OCI-LY7 (cell line): ENCODE measurements at regions not wholly inside any gene's neighbourhood (a gene's known extent, or its start where the extent isn't known, plus 50 kb on each side); places are given as distances from the start of the nearest gene placed in this dataset.

Experiments used
- BruUV-seq: library from RNA; stranded (reverse); fragments of 400-500 nt; replicated peaks from 2 replicates; lab custom pipeline; 2021; lab: Mats Ljungman, UMichigan
- CTCF ChIA-PET: fragments of 300-600 bp; sonication (Branson Sonifier 250); formaldehyde crosslinking; loops from one replicate; lab custom pipeline; 2022; ENCODE audit warnings: antibody characterized with exemption; ENCODE audit not compliant: unreplicated experiment; lab: Charles Lee
- POLR2A ChIA-PET: fragments of 300-600 bp; sonication (Branson Sonifier 250); formaldehyde crosslinking; loops from one replicate; lab custom pipeline; 2022; ENCODE audit warnings: antibody characterized with exemption; lab: Charles Lee
- DNase-seq: peaks from one replicate; pipeline ENCODE4 v3.0.0-alpha.2; 2015; ENCODE audit warnings: low spot score
- H2AFZ ChIP-seq: fragments of 200-600 bp; sonication (generic), shearing (Covaris generic); 2 replicates; pipeline ENCODE4 v1.6.1; 2014; ENCODE audit warnings: mild to moderate bottlenecking, antibody characterized with exemption, low read length, moderate library complexity
- H3K27ac ChIP-seq: fragments of 200-600 bp; sonication (generic); 2 replicates; pipeline ENCODE4 v1.5.1; 2014; ENCODE audit warnings: mixed run types, low read depth, mild to moderate bottlenecking, moderate library complexity, low read length, inconsistent platforms; ENCODE audit not compliant: poor library complexity, severe bottlenecking
- H3K36me3 ChIP-seq: fragments of 200-600 bp; sonication (generic); 2 replicates; pipeline ENCODE4 v1.6.1; 2014; ENCODE audit warnings: mild to moderate bottlenecking, antibody characterized with exemption, low read length, moderate library complexity, mixed read lengths; ENCODE audit not compliant: insufficient read depth
- H3K4me1 ChIP-seq: fragments of 200-600 bp; sonication (generic); 2 replicates; pipeline ENCODE4 v1.5.1; 2014; ENCODE audit warnings: mild to moderate bottlenecking, low read length; ENCODE audit not compliant: insufficient read depth, poor library complexity, severe bottlenecking
- H3K4me2 ChIP-seq: fragments of 200-600 bp; sonication (generic); 2 replicates; pipeline ENCODE4 v1.6.1; 2014; ENCODE audit warnings: mild to moderate bottlenecking, low read length
- H3K4me3 ChIP-seq: fragments of 200-600 bp; sonication (generic); 2 replicates; pipeline ENCODE4 v1.5.1; 2014; ENCODE audit warnings: mild to moderate bottlenecking, low read depth, low read length; ENCODE audit not compliant: poor library complexity, severe bottlenecking
- H3K79me2 ChIP-seq: fragments of 200-600 bp; sonication (generic); 2 replicates; pipeline ENCODE4 v1.6.1; 2016; ENCODE audit warnings: low read depth, mild to moderate bottlenecking, low read length, moderate library complexity, mixed read lengths; ENCODE audit not compliant: insufficient read depth
- H3K9me2 ChIP-seq: fragments of 200-600 bp; sonication (generic); 2 replicates; pipeline ENCODE4 v1.6.1; 2016; ENCODE audit warnings: mild to moderate bottlenecking, low read length, mixed read lengths; ENCODE audit not compliant: insufficient read depth
- H3K9me3 ChIP-seq: fragments of 200-600 bp; sonication (generic); 2 replicates; pipeline ENCODE4 v1.6.1; 2014; ENCODE audit warnings: mild to moderate bottlenecking, mixed run types, low read length, mixed read lengths
- H4K20me1 ChIP-seq: fragments of 200-600 bp; sonication (generic); 2 replicates; pipeline ENCODE4 v1.6.1; 2014; ENCODE audit warnings: mild to moderate bottlenecking, antibody characterized with exemption, low read length, moderate library complexity, mixed read lengths; ENCODE audit not compliant: insufficient read depth
- EZH2phosphoT487 ChIP-seq: fragments of 200-600 bp; sonication (generic); IDR thresholded peaks from 2 replicates; pipeline ENCODE4 v1.6.1; 2018; ENCODE audit warnings: low read depth, borderline replicate concordance, mild to moderate bottlenecking, mixed run types, antibody characterized with exemption, low read length, moderate library complexity, mixed read lengths
- intact Hi-C: fragments of 100-400 bp; cut with micrococcal nuclease; formaldehyde crosslinking; loops from one replicate; pipeline ENCODE4 v1.10.0; 2022; ENCODE audit not compliant: unreplicated experiment
- TF ChIP-seq, protein P1 (sequence below): fragments of 200-600 bp; sonication (generic); conservative IDR thresholded peaks from 2 replicates; pipeline ENCODE4 v1.5.1; 2014; ENCODE audit warnings: mild to moderate bottlenecking, antibody characterized with exemption, low read length, moderate library complexity, mixed read lengths

DNA sequence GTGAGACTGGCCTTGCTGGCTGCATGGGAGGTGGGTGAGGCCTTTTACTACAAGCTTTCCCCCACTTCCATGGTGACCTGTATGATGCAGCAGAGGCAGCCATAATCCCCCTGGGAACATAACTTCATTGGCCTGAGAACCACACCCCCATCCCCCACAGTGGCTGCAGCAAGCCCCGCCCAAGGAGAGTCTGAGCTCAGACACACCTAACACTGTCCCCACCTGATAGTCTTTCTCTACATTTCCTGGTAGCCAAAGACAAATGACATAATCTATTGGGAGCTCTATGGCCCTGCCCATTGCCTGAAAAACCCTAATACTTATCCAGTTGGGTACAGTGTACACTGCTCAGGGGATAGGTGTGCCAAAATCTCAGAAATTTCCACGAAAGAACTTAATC is 62.6 kb downstream of the GLUD2 start:
- CTCF ChIA-PET: no interaction called here
- H4K20me1 ChIP-seq: no peaks in the 10 kb centered on the region
- H3K79me2 ChIP-seq: no peaks in the 10 kb centered on the region
- H3K9me3 ChIP-seq: no peaks in the 10 kb centered on the region
- H2AFZ ChIP-seq: no peak overlapping the region
- no peak overlapping the region for H3K4me2 ChIP-seq
- no TSS peak for BruUV-seq
- H3K27ac ChIP-seq: no peak overlapping the region
- no peaks in the 10 kb centered on the region for H3K9me2 ChIP-seq
- H3K4me1 ChIP-seq: no peaks in the 10 kb centered on the region
- no peaks in the 10 kb centered on the region for H3K36me3 ChIP-seq
- no peak overlapping the region for H3K4me3 ChIP-seq
- TF ChIP-seq EZH2phosphoT487: no peak
- TF ChIP-seq, protein P1, sequence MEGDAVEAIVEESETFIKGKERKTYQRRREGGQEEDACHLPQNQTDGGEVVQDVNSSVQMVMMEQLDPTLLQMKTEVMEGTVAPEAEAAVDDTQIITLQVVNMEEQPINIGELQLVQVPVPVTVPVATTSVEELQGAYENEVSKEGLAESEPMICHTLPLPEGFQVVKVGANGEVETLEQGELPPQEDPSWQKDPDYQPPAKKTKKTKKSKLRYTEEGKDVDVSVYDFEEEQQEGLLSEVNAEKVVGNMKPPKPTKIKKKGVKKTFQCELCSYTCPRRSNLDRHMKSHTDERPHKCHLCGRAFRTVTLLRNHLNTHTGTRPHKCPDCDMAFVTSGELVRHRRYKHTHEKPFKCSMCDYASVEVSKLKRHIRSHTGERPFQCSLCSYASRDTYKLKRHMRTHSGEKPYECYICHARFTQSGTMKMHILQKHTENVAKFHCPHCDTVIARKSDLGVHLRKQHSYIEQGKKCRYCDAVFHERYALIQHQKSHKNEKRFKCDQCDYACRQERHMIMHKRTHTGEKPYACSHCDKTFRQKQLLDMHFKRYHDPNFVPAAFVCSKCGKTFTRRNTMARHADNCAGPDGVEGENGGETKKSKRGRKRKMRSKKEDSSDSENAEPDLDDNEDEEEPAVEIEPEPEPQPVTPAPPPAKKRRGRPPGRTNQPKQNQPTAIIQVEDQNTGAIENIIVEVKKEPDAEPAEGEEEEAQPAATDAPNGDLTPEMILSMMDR: no peak
- POLR2A ChIA-PET: no interaction called here
- intact Hi-C loops: no loop called here
- no peak for DNase-seq

DNA sequence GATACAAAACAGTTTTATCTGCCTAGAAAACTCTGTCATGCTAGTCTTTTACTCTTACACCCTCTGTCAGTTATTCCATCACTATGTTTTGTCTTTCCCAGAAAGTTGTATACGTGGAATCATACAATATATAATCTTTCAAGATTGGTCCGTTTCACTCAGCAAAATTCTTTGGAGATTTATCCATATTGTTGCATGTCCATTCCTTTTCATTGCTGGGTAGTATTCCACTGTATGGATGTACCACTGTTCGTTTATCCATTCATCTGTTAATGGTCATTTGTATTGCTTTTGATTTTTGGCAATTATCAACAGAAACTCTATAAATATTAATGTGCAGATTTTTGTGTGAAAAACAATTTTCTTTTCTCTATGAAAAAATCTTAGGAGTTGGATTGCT is 63.1 kb downstream of the GLUD2 start:
- Histone ChIP-seq H3K4me3 (no peak overlapping the region), H3K9me3 (no peaks in the 10 kb centered on the region), H3K4me1 (no peaks in the 10 kb centered on the region), H4K20me1 (no peaks in the 10 kb centered on the region), H3K79me2 (no peaks in the 10 kb centered on the region), H2AFZ (no peak overlapping the region), H3K27ac (no peak overlapping the region), H3K4me2 (no peak overlapping the region), H3K9me2 (no peaks in the 10 kb centered on the region), H3K36me3 (no peaks in the 10 kb centered on the region)
- ChIA-PET CTCF (no interaction called here), POLR2A (interaction anchor here (1.0 kb wide), 1 partner anchor 9 kb away, joined by 3 read pairs; no protein-coding TSS in a partner anchor)
- BruUV-seq: no TSS peak
- intact Hi-C loops: no loop called here
- TF ChIP-seq EZH2phosphoT487: no peak
- TF ChIP-seq, protein P1: no peak
- no peak for DNase-seq

DNA sequence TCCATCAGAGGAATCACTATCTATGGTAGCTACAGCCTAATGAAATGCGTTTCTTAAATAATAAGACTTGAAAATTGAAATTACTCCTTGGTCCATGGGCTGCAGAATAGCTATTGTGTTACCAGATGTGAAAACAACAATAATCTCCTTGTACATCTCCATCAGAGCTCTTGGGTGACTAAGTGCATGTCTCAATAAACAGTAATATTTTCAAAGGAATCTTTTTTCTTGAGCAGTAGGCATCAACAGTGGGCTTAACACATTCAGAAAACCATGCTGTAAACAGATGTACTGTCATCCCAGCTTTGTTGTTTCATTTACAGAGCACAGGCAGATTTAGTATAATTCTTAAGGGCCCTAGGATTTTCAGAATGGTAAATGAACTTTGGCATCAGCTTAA is 67.3 kb downstream of the GLUD2 start:
- no peaks in the 10 kb centered on the region for H3K79me2 ChIP-seq
- POLR2A ChIA-PET: no interaction called here
- no peak for DNase-seq
- BruUV-seq: no TSS peak
- H3K4me1 ChIP-seq: no peaks in the 10 kb centered on the region
- H3K9me2 ChIP-seq: no peaks in the 10 kb centered on the region
- intact Hi-C loops: no loop called here
- no peaks in the 10 kb centered on the region for H3K9me3 ChIP-seq
- no peak overlapping the region for H3K4me3 ChIP-seq
- H4K20me1 ChIP-seq: no peaks in the 10 kb centered on the region
- TF ChIP-seq, protein P1: no peak
- no peak for TF ChIP-seq EZH2phosphoT487
- CTCF ChIA-PET: no interaction called here
- no peak overlapping the region for H2AFZ ChIP-seq
- no peak overlapping the region for H3K27ac ChIP-seq
- H3K4me2 ChIP-seq: no peak overlapping the region
- no peaks in the 10 kb centered on the region for H3K36me3 ChIP-seq
